ENCODE measurements at regions not wholly inside any gene's neighbourhood (a gene's known extent, or its start where the extent isn't known, plus 50 kb on each side); places are given as distances from the start of the nearest gene placed in this dataset.

- H3K4me3 ChIP-seq (ENCODE audit: control insufficient read depth, low read depth, low read length): no peak overlapping the region
- no peak for DNase-seq (ENCODE audit: low read depth)
- no peak for TF ChIP-seq CTCF (IDR thresholded peaks at IDR 0.05; ENCODE audit: control insufficient read depth, insufficient read depth, low read depth, low read length, missing control alignments)
Measured at GRCh38 chr11:28826807-28827206, 718.6 kb downstream of the METTL15 start.

GRCh38 chr11:28822576-28822975 is 714.4 kb downstream of the METTL15 start:
- no peak overlapping the region for H3K4me3 ChIP-seq (ENCODE audit: control insufficient read depth, low read depth, low read length)
- DNase-seq (ENCODE audit: low read depth): no peak
- no peak for TF ChIP-seq CTCF (IDR thresholded peaks at IDR 0.05; ENCODE audit: control insufficient read depth, insufficient read depth, low read depth, low read length, missing control alignments)

- H3K4me3 ChIP-seq (ENCODE audit: control insufficient read depth, low read depth, low read length): no peak overlapping the region
- DNase-seq (ENCODE audit: low read depth): no peak
- TF ChIP-seq CTCF (IDR thresholded peaks at IDR 0.05; ENCODE audit: control insufficient read depth, insufficient read depth, low read depth, low read length, missing control alignments): no peak
Measured at GRCh38 chr11:28820296-28820989, 712.3 kb downstream of the METTL15 start.

- H3K4me3 ChIP-seq (ENCODE audit: control insufficient read depth, low read depth, low read length): no peak overlapping the region
- TF ChIP-seq CTCF (IDR thresholded peaks at IDR 0.05; ENCODE audit: control insufficient read depth, insufficient read depth, low read depth, low read length, missing control alignments): no peak
- no peak for DNase-seq (ENCODE audit: low read depth)
Measured at GRCh38 chr11:28819741-28820140, 711.6 kb downstream of the METTL15 start.

GRCh38 chr11:28815110-28815509 is 706.9 kb downstream of the METTL15 start:
- no peak for DNase-seq (ENCODE audit: low read depth)
- TF ChIP-seq CTCF (IDR thresholded peaks at IDR 0.05; ENCODE audit: control insufficient read depth, insufficient read depth, low read depth, low read length, missing control alignments): no peak
- no peak overlapping the region for H3K4me3 ChIP-seq (ENCODE audit: control insufficient read depth, low read depth, low read length)

GRCh38 chr11:28808771-28809170 is 700.6 kb downstream of the METTL15 start:
- no peak overlapping the region for H3K4me3 ChIP-seq (ENCODE audit: control insufficient read depth, low read depth, low read length)
- TF ChIP-seq CTCF (IDR thresholded peaks at IDR 0.05; ENCODE audit: control insufficient read depth, insufficient read depth, low read depth, low read length, missing control alignments): no peak
- DNase-seq (ENCODE audit: low read depth): no peak
